ENCODE measurements at regions not wholly inside any gene's neighbourhood (a gene's known extent, or its start where the extent isn't known, plus 50 kb on each side); places are given as distances from the start of the nearest gene placed in this dataset.
"Not testable (repeated sequence)": the region's sequence is repeated elsewhere in the genome, so short reads cannot be mapped to it uniquely, and the experiment has no call there.

DNA sequence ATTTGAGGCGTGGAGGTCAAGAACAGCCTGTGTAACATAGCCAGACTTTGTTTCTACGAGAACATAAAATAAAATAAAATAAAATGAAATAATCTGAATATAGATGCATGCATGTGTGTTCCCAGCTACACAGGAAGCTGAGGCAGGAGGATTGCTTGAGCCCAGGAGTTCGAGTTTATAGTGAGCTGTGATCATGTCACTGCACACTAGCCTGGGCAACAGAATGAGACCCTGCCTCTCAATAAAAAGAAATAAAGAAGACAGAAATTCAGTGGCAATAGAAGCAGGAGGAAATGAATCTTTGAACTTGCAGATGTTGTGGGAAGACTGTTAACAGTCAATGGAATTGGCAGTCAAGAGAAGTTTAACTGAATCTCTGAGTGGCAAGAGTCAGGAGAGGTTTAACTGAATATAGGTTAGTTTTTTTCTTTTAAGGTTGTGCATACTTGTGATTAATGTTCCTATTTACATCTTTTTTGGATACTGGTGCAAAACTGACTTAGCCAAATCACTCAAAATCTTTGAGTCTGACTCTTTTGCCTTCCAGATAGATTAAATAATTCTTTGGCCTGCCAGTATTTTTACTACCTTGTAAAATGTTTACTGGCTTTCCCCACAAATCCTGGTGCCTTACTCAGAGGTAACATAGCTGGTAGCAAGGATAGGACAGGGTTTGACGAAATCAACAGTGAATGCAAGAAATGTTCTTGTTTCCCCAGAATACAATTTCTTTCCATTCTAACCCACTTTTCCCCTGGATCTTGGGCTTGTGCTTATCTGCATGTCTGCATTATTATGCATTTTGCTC, 361.4 kb downstream of the PDCD6IP start:
- TF ChIP-seq, protein P1, sequence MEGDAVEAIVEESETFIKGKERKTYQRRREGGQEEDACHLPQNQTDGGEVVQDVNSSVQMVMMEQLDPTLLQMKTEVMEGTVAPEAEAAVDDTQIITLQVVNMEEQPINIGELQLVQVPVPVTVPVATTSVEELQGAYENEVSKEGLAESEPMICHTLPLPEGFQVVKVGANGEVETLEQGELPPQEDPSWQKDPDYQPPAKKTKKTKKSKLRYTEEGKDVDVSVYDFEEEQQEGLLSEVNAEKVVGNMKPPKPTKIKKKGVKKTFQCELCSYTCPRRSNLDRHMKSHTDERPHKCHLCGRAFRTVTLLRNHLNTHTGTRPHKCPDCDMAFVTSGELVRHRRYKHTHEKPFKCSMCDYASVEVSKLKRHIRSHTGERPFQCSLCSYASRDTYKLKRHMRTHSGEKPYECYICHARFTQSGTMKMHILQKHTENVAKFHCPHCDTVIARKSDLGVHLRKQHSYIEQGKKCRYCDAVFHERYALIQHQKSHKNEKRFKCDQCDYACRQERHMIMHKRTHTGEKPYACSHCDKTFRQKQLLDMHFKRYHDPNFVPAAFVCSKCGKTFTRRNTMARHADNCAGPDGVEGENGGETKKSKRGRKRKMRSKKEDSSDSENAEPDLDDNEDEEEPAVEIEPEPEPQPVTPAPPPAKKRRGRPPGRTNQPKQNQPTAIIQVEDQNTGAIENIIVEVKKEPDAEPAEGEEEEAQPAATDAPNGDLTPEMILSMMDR (IDR thresholded peaks at IDR 0.05; ENCODE audit: borderline replicate concordance, control extremely low read depth, extremely low read depth, insufficient read depth, missing control alignments): no peak
- in situ Hi-C loops (cut with MboI; ENCODE audit: low sequenced_read_pairs, unreplicated experiment): no loop called here
- no peak for DNase-seq (ENCODE audit: low spot score)

DNA sequence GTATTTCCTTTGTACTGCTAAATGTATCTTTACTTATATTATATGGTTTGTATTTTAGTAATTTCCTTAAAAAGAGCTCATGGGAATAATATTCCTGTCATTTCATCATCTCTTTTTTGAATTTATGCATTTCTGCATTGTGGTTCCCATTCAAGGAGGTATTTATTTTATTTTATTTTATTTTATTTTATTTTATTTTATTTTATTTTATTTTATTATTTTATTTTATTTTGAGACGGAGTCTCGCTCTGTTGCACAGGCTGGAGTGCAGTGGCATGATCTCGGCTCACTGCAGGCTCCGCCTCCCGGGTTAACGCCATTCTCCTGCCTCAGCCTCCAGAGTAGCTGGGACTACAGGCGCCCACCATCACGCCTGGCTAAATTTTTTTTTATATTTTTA, 371.2 kb downstream of the PDCD6IP start:
- DNase-seq (ENCODE audit: low spot score); in situ Hi-C loops (cut with MboI; ENCODE audit: low sequenced_read_pairs, unreplicated experiment): not testable (repeated sequence)

DNA sequence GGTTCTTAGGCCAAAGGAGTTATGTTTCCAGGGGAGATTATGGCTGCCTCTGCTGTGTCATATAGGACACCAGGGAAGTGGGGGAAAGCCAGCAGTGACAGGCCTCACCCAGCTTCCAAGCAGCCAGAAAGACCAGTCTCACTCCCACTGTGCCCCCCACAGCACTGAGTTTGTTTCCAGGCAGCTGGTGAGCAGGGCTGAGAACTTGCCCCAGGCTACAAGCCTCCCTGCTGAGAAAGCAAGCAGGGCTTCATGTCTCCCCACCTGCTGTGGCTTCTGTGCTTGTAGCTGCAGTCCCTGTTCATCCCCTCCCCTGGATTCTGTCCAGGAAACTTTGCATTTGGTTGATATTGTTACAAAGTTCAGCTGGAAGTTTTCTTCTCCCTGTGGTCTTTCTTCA, 376.3 kb downstream of the PDCD6IP start:
- TF ChIP-seq, protein P1 (IDR thresholded peaks at IDR 0.05; ENCODE audit: borderline replicate concordance, control extremely low read depth, extremely low read depth, insufficient read depth, missing control alignments): no peak
- in situ Hi-C loops (cut with MboI; ENCODE audit: low sequenced_read_pairs, unreplicated experiment): no loop called here
- DNase-seq (ENCODE audit: low spot score): no peak

DNA sequence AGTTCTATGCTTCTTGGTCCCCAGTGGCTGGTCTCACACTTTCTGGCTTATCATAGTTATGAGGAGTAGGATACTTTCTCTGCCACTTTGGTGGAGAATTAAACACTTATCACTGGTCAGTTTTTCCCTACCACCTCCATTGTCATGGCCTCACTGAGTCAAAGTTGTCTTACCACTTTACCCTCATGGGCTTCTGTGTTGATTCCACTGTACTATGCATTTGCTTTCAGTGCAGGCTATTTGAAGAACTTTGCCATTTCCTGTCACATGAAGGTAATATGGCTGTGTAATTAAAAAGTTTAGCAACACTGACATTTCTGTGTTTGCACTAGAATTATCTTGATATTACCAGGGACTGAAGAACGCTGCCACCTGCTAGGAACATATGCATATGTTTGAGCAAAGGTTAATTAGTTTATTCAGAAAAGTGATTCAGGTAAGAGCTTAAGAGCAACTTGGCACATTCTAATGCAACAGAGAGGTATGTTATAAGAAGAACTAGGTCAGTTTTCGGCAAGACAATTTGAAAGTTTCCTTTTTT, 377.3 kb downstream of the PDCD6IP start:
- in situ Hi-C loops (cut with MboI; ENCODE audit: low sequenced_read_pairs, unreplicated experiment): no loop called here
- TF ChIP-seq, protein P1 (IDR thresholded peaks at IDR 0.05; ENCODE audit: borderline replicate concordance, control extremely low read depth, extremely low read depth, insufficient read depth, missing control alignments): no peak
- DNase-seq (ENCODE audit: low spot score): no peak

DNA sequence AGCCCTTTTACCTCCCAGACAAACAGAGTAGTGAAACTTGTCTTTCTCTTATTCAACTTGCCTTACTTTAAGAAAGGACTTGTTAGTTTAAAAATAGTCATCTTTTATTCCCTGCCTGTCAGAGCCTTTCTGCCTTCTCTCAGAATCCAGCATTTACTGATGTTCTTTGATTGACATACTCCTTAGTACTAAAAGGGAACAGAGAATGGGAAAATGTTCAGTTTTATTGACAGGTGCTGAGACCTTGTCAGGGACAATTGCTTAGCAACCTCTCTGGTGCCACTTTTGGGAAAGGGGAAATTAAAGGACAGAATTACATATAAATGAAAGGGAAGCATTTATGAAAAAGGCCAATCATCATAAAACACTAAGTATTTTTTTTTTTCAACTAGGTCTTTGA, 378.3 kb downstream of the PDCD6IP start:
- in situ Hi-C loops (cut with MboI; ENCODE audit: low sequenced_read_pairs, unreplicated experiment): no loop called here
- TF ChIP-seq, protein P1 (IDR thresholded peaks at IDR 0.05; ENCODE audit: borderline replicate concordance, control extremely low read depth, extremely low read depth, insufficient read depth, missing control alignments): no peak
- DNase-seq (ENCODE audit: low spot score): no peak

DNA sequence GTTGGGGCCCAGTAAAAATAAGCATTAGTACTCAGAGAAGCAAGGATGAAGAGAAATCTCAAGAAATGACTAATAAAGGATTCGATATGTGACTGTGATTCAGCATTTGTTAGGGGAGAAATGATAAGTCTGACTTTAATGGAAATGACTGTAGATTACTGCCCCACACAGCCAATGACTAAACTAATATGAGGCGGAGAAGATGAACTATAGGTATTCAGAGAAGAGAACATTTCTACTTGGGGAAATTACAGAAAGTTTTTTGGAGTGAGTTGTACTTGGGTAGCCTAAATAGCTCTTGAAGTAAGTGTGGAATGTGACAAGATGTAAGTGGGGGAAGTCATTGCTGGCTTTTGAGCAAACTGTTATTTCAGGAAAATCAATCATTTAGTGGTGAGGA, 380.0 kb downstream of the PDCD6IP start:
- in situ Hi-C loops (cut with MboI; ENCODE audit: low sequenced_read_pairs, unreplicated experiment): no loop called here
- no peak for DNase-seq (ENCODE audit: low spot score)
- TF ChIP-seq, protein P1 (IDR thresholded peaks at IDR 0.05; ENCODE audit: borderline replicate concordance, control extremely low read depth, extremely low read depth, insufficient read depth, missing control alignments): no peak

DNA sequence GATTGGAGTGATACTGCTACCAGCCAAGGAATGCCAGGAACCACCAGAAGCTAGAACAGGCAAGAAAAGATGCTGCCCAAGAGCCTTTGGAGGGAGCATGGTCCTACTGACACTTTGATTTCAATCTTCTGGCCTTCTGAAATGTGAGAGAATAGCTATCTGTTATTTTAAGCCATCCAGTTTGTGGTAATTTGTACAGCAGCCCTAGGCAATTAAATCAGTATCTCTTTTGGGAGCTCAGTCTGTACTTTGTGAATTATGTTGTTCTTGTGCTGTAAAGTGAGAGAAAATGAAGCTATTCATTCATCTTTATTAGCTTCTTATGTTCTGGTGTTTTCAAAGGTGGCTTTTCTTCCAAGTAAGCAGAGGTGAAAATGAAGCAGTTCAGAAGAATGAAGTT, 381.3 kb downstream of the PDCD6IP start:
- no peak for DNase-seq (ENCODE audit: low spot score)
- TF ChIP-seq, protein P1 (IDR thresholded peaks at IDR 0.05; ENCODE audit: borderline replicate concordance, control extremely low read depth, extremely low read depth, insufficient read depth, missing control alignments): no peak
- in situ Hi-C loops (cut with MboI; ENCODE audit: low sequenced_read_pairs, unreplicated experiment): no loop called here
